Muscle layer of duodenum (tissue), 2 donors: ENCODE measurements at regions not wholly inside any gene's neighbourhood (a gene's known extent, or its start where the extent isn't known, plus 50 kb on each side); places are given as distances from the start of the nearest gene placed in this dataset.
"Not testable (repeated sequence)": the region's sequence is repeated elsewhere in the genome, so short reads cannot be mapped to it uniquely, and the experiment has no call there.

Source experiments
- H3K27ac ChIP-seq: one replicate; pipeline ENCODE4 v1.7.0; 2013; ENCODE audit warnings: mild to moderate bottlenecking, low read length
- H3K27me3 ChIP-seq: one replicate; pipeline ENCODE4 v1.7.0; 2013; ENCODE audit warnings: low read depth, mild to moderate bottlenecking, control low read depth, low read length
- H3K36me3 ChIP-seq, 2 donors: one replicate each; pipeline ENCODE4 v1.7.0; 2013; ENCODE audit warnings: low read length in 2 of 2, control low read depth in 1 of 2, mild to moderate bottlenecking in 1 of 2; ENCODE audit not compliant: insufficient read depth in 2 of 2, control insufficient read depth in 1 of 2
- H3K4me1 ChIP-seq, 2 donors: one replicate each; pipeline ENCODE4 v1.7.0; 2013; ENCODE audit warnings: low read length in 2 of 2, mild to moderate bottlenecking in 2 of 2, control low read depth in 1 of 2, moderate library complexity in 1 of 2; ENCODE audit not compliant: insufficient read depth in 2 of 2, control insufficient read depth in 1 of 2
- H3K4me3 ChIP-seq, 2 donors: one replicate each; pipeline ENCODE4 v1.7.0; 2013; ENCODE audit warnings: low read length in 2 of 2, low read depth in 1 of 2, mild to moderate bottlenecking in 1 of 2
- H3K9me3 ChIP-seq, 2 donors: one replicate each; pipeline ENCODE4 v1.7.0; 2013; ENCODE audit warnings: low read length in 2 of 2, control low read depth in 1 of 2, mild to moderate bottlenecking in 1 of 2; ENCODE audit not compliant: control insufficient read depth in 1 of 2
- donor health status: healthy.

GRCh38 chr11:121358760-121359159 is 66.2 kb downstream of the SC5D start:
- Histone ChIP-seq H3K36me3 (no peaks in the 10 kb centered on the region), H3K27ac (no peak overlapping the region)

GRCh38 chr11:121359591-121359990 is 67.0 kb downstream of the SC5D start:
- H3K27me3 ChIP-seq = no peaks in the 10 kb centered on the region
- no peaks in the 10 kb centered on the region for H3K4me1 ChIP-seq
- no peaks in the 10 kb centered on the region for H3K36me3 ChIP-seq
- H3K27ac ChIP-seq = no peak overlapping the region
- no peak overlapping the region for H3K4me3 ChIP-seq
- H3K9me3 ChIP-seq = no peaks in the 10 kb centered on the region

More at GRCh38 chr11:121358760-121359159, 66.2 kb downstream of the SC5D start:
- H3K9me3 ChIP-seq = no peaks in the 10 kb centered on the region
- no peaks in the 10 kb centered on the region for H3K4me1 ChIP-seq
- H3K4me3 ChIP-seq = no peak overlapping the region
- H3K27me3 ChIP-seq = no peaks in the 10 kb centered on the region

- H3K9me3 ChIP-seq, H3K4me3 ChIP-seq, H3K4me1 ChIP-seq, H3K27me3 ChIP-seq, H3K36me3 ChIP-seq, H3K27ac ChIP-seq: not testable (repeated sequence)
These were observed 70.4 kb downstream of the SC5D start for GRCh38 chr11:121362955-121363354.

- Histone ChIP-seq H3K27ac (no peak overlapping the region), H3K9me3 (no peaks in the 10 kb centered on the region), H3K36me3 (no peaks in the 10 kb centered on the region), H3K27me3 (no peaks in the 10 kb centered on the region), H3K4me1 (peaks cover 6% of the 10 kb centered on the region in 2 donors), H3K4me3 (no peak overlapping the region)
These were observed 72.7 kb downstream of the SC5D start for GRCh38 chr11:121365304-121365703.

GRCh38 chr11:121366038-121366437 is 73.5 kb downstream of the SC5D start:
- H3K4me1 ChIP-seq = peaks cover 6% of the 10 kb centered on the region in 2 donors
- no peaks in the 10 kb centered on the region for H3K27me3 ChIP-seq
- no peak overlapping the region for H3K27ac ChIP-seq
- no peak overlapping the region for H3K4me3 ChIP-seq
- no peaks in the 10 kb centered on the region for H3K9me3 ChIP-seq
- H3K36me3 ChIP-seq = no peaks in the 10 kb centered on the region

- H3K27me3 ChIP-seq = no peaks in the 10 kb centered on the region
- peak overlapping the region; percentile 8 to 38 for H3K4me3 ChIP-seq
- no peaks in the 10 kb centered on the region for H3K36me3 ChIP-seq
- peaks cover 6% of the 10 kb centered on the region in 2 donors for H3K4me1 ChIP-seq
- no peaks in the 10 kb centered on the region for H3K9me3 ChIP-seq
- H3K27ac ChIP-seq = no peak overlapping the region
These were observed 74.7 kb downstream of the SC5D start for GRCh38 chr11:121367001-121367843.

GRCh38 chr11:121367844-121368225 is 75.3 kb downstream of the SC5D start:
- Histone ChIP-seq H3K27ac (no peak overlapping the region), H3K36me3 (no peaks in the 10 kb centered on the region), H3K4me1 (peaks cover 6% of the 10 kb centered on the region in 2 donors), H3K4me3 (peak overlapping the region in 1 of 2 donors; percentile 38), H3K27me3 (no peaks in the 10 kb centered on the region), H3K9me3 (no peaks in the 10 kb centered on the region)

- H3K27ac ChIP-seq = no peak overlapping the region
- no peaks in the 10 kb centered on the region for H3K36me3 ChIP-seq
- H3K4me1 ChIP-seq = peaks cover 6% of the 10 kb centered on the region in 2 donors
- no peaks in the 10 kb centered on the region for H3K27me3 ChIP-seq
- H3K4me3 ChIP-seq = no peak overlapping the region
- no peaks in the 10 kb centered on the region for H3K9me3 ChIP-seq
These were observed 76.0 kb downstream of the SC5D start for GRCh38 chr11:121368364-121369240.

GRCh38 chr11:121369366-121369765 is 76.8 kb downstream of the SC5D start:
- H3K4me3 ChIP-seq = no peak overlapping the region
- no peaks in the 10 kb centered on the region for H3K36me3 ChIP-seq
- no peak overlapping the region for H3K27ac ChIP-seq
- peaks cover 6% of the 10 kb centered on the region in 2 donors for H3K4me1 ChIP-seq
- no peaks in the 10 kb centered on the region for H3K9me3 ChIP-seq
- H3K27me3 ChIP-seq = no peaks in the 10 kb centered on the region

- Histone ChIP-seq H3K4me1 (peaks cover 3 to 4% of the 10 kb centered on the region in 2 donors), H3K4me3 (no peak overlapping the region), H3K9me3 (no peaks in the 10 kb centered on the region), H3K27ac (no peak overlapping the region), H3K36me3 (no peaks in the 10 kb centered on the region), H3K27me3 (no peaks in the 10 kb centered on the region)
These were observed 79.5 kb downstream of the SC5D start for GRCh38 chr11:121372028-121372427.

- H3K4me1 ChIP-seq = no peaks in the 10 kb centered on the region
These were observed 79.3 kb upstream of the SORL1 start for GRCh38 chr11:121372671-121373429.

More at GRCh38 chr11:121372671-121373429, 79.3 kb upstream of the SORL1 start:
- H3K27ac ChIP-seq = no peak overlapping the region
- H3K4me3 ChIP-seq = no peak overlapping the region
- H3K36me3 ChIP-seq = no peaks in the 10 kb centered on the region
- H3K9me3 ChIP-seq = no peaks in the 10 kb centered on the region
- H3K27me3 ChIP-seq = no peaks in the 10 kb centered on the region
